ENCODE measurements at regions not wholly inside any gene's neighbourhood (a gene's known extent, or its start where the extent isn't known, plus 50 kb on each side); places are given as distances from the start of the nearest gene placed in this dataset.

DNA sequence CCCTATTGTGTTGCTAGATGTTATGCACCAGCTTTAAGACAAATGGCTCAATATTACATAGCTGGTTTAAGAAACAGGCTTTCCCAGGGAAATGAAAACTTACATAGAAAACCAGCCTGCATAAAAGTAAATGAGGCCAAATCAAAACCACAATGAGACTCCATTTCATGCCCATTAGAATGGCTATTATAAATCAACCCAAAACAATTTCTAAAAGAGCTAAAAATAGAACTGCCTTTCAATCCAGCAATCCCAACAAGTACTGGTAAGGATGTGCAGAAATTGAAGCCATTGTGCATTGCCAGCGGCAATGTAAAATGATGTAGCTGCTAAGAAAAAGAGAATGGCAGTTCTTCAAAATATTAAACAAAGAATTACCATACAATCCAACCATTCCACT is 1170.0 kb upstream of the CDH9 start:
- ATAC-seq, result no peak
- no peak for DNase-seq (ENCODE audit: low spot score)

DNA sequence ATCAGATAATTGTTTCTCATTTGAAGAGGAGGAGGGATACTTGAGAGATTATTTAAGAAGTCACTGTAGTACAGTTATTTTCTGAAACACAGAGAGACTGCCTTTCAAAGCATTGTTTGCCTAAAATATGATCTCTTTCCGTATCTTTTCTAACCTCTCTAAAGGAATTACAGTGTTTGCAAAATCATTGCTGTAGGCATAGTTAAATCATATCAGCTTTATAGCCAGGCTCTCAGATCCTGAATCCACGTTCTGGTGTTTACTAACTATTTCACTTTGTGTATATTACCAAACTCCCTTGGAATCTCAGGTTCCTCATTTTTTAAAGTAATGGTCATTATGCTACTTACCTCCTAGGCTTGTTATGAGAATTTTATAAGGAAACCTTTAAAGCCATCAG is 1151.6 kb upstream of the CDH9 start:
- no peak for ATAC-seq
- DNase-seq (ENCODE audit: low spot score), result no peak

DNA sequence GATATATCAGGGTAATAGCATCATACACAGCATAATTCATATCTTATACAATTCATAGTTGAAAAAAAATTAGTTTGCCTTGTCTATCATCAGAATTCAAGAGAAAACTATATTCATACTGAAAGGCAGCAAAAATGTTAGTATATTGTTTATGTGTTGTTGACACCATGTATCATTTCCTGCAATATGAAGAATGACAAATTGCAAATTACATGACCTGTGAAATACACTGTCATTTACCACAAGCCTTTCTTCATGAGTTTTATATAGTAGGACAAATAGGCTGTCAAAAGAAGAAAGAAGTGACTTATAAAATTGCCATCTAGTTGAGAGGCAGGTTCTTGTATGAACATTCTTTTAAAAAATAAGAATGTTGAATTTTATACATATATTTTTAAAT is 1136.3 kb upstream of the CDH9 start:
- ATAC-seq (no peak), DNase-seq (ENCODE audit: low spot score) (no peak)

DNA sequence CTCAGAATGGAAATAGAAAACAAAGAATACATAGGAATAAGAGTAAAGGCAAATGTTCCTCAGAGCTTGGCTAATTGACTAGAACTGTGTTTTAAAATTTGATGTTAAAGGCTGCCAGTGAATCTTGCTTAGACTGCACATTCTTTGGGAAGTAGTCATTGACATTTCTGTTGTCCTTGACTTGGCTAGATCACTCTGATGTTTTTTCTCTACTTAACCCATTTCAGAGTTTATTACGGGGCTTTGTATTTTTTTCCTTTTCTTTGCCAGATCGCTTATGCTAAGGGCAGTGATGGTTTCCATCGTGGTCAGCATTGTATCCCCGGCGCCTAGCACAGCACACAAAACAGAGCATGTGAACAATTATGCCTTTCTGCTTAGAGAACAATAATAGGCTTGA is 1126.7 kb upstream of the CDH9 start:
- ATAC-seq (no peak), DNase-seq (ENCODE audit: low spot score) (no peak)

GRCh38 chr5:28164568-28164967 is 1126.2 kb upstream of the CDH9 start:
- no peak for DNase-seq (ENCODE audit: low spot score)
- no peak for ATAC-seq

DNA sequence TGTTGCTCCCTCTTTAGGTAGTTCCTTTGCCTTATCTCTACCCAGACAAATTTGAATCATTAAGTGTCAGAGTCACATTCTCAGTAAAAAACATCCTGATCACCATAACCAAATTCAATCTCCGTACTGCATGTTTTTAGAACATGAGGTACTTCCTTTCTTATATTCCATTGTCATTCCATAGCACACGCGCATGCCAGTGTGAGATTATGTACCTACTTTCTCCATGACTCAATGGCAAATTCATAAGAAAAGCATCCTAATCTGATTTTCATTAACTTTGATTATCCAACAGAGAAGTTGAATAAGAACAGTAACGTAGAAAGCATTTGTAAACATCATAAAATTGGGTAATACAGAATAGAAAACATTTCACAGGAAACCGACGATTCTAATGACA is 1118.6 kb upstream of the CDH9 start:
- ATAC-seq (no peak), DNase-seq (ENCODE audit: low spot score) (no peak)

GRCh38 chr5:28143519-28143918 is 1105.1 kb upstream of the CDH9 start:
- no peak for DNase-seq (ENCODE audit: low spot score)
- no peak for ATAC-seq

DNA sequence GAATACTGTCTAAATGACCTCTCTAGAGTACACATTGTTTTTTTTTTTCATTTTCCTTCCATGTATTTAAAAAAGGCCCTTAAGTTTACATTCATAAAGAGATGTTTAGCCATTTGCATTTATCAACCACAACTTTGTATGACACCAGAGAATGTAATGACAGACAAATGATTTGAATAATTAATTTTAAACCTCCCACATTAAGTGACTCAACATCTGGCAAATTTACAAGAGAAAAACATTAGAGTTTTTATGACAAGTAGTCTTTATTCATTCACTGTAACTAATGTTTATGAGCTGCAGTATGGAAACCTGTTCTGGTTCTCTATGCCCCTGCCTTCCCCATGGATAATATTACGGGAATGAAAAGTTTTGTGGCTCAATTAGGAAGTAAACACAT is 1093.8 kb upstream of the CDH9 start:
- DNase-seq (ENCODE audit: low spot score) (no peak), ATAC-seq (no peak)

DNA sequence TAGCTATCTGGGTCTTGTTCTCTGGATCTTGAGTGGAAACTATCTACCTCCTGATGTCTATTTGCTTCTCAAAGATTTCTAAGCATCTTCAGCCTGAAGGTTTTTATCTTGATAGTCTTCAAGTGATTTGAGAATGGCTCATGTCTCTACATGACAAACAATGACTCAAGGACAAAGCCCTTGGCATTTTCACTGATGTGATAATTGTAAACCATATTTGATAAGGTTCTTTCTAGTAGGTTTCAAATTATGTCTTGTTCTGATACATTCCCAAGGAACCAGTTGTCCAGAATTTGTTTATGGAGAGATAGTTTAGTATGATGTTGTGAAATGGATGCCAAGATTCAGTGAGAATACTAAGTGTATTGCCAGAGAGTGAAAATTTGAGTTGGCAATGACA is 1079.3 kb upstream of the CDH9 start:
- ATAC-seq (no peak), DNase-seq (ENCODE audit: low spot score) (no peak)

DNA sequence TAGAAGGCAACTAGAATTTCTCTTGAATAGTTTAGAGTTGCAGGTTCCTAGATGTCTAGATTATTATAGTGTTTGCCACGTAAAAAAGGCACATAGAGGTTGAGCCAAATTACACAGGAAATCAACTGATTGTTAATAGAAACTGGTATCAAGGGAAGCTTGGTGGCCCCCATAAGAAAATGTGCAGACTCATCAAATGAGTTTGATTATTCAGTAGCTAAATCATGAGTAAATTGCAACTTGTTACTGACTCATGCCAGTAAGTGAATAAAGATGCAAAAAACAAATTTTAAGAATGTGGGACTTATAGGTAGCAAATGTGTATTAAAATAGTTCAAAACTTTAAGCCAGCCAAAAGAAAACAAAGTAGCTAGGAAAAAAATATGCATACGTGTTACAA is 1078.9 kb upstream of the CDH9 start:
- no peak for DNase-seq (ENCODE audit: low spot score)
- ATAC-seq, result no peak

- ATAC-seq (no peak), DNase-seq (ENCODE audit: low spot score) (no peak)
These were observed 1072.4 kb upstream of the CDH9 start for GRCh38 chr5:28110781-28111180.

- ATAC-seq (no peak), DNase-seq (ENCODE audit: low spot score) (no peak)
These were observed 1065.7 kb upstream of the CDH9 start for GRCh38 chr5:28104080-28104479.

GRCh38 chr5:28084069-28084468 is 1045.7 kb upstream of the CDH9 start:
- ATAC-seq (no peak), DNase-seq (ENCODE audit: low spot score) (no peak)

- no peak for ATAC-seq
These were observed 1044.2 kb upstream of the CDH9 start for GRCh38 chr5:28082610-28083009.

DNA sequence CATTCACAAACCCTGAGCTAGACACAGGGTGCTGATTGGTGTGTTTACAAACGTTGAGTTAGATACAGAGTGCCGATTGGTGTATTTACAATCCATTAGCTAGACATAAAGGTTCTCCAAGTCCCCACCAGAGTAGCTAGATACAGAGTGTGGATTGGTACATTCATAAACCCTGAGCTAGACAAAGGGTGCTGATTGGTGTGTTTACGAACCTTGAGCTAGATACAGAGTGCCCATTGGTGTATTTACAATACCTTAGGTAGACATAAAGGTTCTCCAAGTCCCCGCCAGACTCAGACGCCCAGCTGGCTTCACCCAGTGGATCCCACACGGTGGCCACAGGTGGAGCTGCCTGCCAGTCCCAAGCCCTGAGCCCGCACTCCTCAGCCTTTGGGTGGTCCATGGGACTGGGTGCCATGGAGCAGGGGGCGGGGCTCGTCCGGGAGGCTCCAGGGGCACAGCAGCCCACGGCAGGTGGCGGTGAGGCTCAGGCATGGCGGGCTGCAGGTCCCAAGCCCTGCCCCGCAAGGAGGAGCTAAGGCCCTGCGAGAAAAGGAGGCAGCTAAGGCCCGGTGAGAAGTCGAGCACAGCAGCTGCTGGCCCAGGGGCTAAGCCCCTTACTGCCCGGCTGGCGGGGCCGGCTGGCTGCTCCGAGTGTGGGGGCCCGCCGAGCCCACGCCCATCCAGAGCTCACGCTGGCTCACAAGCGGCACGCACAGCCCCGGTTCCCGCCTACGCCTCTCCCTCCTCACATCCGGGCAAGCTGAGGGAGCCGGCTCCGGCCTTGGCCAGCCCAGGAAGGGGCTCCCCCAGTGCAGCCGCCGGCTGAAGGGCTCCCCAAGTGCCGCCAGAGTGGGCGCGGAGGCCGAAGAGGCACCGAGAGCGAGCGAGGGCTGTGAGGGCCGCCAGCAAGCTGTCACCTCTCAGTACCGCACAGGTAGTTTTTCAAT is 1039.2 kb upstream of the CDH9 start:
- ATAC-seq (no peak), DNase-seq (ENCODE audit: low spot score) (no peak)

More at GRCh38 chr5:28082610-28083009, 1044.2 kb upstream of the CDH9 start:
- no peak for DNase-seq (ENCODE audit: low spot score)

DNA sequence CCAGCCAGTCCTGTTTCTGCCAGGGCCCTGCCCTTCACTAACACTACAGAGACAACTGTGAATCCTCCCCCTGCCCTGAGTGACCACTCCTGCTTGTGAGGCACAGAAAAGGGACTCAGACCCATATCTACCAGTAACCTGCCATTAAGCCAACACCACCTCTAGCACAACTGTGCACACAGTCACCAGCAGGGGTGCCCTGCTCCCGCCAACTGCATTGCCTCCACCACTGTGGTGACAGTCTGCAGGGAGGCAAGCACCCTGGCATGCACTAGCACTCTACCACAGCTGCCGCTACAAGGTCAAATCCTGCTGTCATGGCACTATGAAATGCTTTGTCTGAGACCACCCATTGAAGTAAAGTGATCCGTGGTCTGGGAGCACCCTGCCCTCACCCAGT is 1028.5 kb upstream of the CDH9 start:
- ATAC-seq, result no peak
- DNase-seq (ENCODE audit: low spot score), result no peak

DNA sequence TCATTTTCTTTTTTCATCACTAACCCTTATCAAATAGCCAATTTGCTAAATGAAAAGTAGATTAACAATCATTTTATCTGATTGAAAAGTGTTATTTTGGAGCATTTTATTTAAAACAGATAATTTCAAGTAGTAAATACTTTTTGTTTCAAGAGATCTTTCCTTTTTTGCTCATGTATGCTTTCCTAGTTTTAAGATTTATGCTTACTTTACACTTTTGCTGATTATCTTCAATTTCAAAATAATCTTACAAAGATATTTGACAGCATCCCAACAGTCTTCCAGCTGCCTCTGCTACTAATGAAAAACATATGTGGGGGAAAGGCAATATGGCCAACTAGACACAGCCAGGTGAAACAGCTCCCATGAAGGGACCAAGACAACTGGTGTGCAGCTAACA is 1027.3 kb upstream of the CDH9 start:
- no peak for DNase-seq (ENCODE audit: low spot score)
- ATAC-seq, result no peak

- DNase-seq (ENCODE audit: low spot score) (no peak), ATAC-seq (no peak)
These were observed 1008.2 kb upstream of the CDH9 start for GRCh38 chr5:28046596-28046995.

DNA sequence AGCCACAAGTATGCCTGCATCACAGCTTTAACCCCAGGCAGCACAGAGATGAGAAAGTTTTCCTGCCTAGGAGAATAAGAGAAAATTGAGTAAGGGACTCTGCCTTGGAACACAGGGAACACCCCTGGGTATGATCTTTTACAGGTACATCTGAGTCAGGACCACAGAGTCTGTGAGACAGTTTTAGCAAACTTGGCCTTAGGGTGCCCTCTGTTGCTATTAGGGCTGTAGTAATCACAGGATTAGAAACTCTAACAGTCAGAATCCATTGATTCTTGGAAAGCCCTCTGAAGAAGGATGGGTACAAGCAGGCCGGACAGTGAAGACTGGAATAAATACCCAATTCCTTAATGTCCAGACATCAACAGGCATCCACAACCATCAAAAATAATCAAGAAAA is 989.5 kb upstream of the CDH9 start:
- no peak for ATAC-seq
- DNase-seq (ENCODE audit: low spot score), result no peak

DNA sequence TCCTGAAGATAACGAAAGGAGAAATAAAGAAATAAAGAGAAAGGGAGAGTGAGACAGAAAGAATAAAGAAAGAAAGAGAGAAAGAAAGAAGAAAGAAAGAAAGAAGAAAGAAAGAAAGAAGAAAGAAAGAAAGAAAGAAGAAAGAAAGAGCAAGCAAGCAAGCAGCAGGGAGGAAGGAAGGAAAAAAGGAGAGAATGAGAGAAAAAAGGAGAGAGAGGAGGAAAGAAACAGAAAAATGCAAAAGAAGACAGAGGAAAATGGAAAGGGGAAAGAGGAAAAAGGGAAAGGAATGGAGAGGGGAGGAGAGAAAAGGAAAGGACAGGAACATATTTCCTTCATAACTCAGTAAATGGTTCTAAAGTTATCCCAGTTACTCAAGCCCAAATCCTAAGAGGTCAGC is 978.8 kb upstream of the CDH9 start:
- ATAC-seq (no peak), DNase-seq (ENCODE audit: low spot score) (no peak)

DNA sequence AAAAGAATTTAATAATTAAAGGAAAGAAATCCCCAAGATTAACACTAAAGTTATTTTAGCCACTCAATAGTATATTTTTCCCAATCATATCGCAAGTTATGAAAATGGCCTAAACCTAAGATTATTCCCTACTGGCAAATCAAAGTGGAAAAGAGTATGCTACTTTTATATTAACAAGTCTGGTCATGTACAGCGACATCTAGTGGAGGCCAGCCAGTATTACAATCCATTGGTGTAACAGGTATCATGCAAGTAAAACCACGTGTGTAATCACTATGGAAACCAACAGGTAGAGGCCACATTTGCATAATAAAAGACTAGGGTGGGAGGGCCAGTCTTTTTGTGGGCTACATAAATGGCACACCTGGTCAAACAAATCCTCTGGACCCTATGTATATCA is 976.4 kb upstream of the CDH9 start:
- peak; percentile 62 for ATAC-seq
- DNase-seq (ENCODE audit: low spot score), result no peak

GRCh38 chr5:28012538-28012937 is 974.2 kb upstream of the CDH9 start:
- DNase-seq (ENCODE audit: low spot score) (no peak), ATAC-seq (no peak)

DNA sequence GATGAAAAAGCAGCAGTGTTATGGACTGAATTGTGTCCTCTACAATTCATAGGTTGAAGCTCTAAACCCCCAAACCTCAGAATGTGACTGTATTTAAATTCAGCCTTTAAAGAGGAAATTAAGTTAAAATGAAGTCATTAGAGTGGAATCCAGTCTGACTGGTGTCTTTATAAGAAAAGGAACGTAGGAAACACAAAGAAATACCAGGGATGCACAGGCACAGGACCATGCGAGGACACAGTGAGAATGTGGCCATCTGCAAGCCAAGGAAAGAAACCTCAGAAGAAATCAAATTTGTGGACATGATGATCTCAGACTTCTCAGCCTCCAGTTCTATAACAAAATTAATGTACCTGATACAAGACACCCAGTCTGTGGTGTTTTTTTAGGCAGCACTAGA is 971.2 kb upstream of the CDH9 start:
- DNase-seq (ENCODE audit: low spot score), result no peak
- ATAC-seq, result no peak
